GM12874 (cell line): ENCODE measurements at regions not wholly inside any gene's neighbourhood (a gene's known extent, or its start where the extent isn't known, plus 50 kb on each side); places are given as distances from the start of the nearest gene placed in this dataset.

ENCODE experiments used
- CTCF ChIP-seq: IDR thresholded peaks from 2 replicates; pipeline ENCODE4 v1.5.1; 2011; ENCODE audit warnings: low read depth, mild to moderate bottlenecking, control low read depth, low read length, moderate library complexity; ENCODE audit not compliant: insufficient read depth

- TF ChIP-seq CTCF: no peak
These were observed 163.4 kb downstream of the GAS1 start for GRCh38 chr9:86783884-86784283.

DNA sequence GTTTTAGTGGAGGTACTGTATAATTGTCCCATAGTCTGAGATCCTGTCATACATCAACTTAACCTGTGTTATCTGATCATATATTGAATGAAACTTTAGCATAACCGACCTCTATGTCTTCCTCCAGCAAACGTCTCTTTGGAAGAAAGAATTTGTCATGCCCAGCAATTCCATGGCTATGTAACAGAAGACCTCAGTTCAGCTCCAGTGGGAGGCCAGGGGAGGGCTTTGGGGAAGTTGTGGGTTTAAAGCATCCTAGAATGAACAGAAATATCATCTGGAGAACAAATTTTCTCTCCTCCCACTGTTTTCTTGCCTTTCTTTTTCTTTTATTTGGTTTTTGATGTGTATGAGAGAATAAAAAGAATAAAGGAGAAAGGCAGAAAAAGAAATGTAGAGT is 164.5 kb downstream of the GAS1 start:
- TF ChIP-seq CTCF: no peak

- no peak for TF ChIP-seq CTCF
These were observed 168.5 kb downstream of the GAS1 start for GRCh38 chr9:86778761-86779160.

GRCh38 chr9:86775718-86776117 is 171.6 kb downstream of the GAS1 start:
- no peak for TF ChIP-seq CTCF

- no peak for TF ChIP-seq CTCF
These were observed 173.2 kb downstream of the GAS1 start for GRCh38 chr9:86774116-86774515.

- no peak for TF ChIP-seq CTCF
These were observed 173.8 kb downstream of the GAS1 start for GRCh38 chr9:86773422-86773945.

DNA sequence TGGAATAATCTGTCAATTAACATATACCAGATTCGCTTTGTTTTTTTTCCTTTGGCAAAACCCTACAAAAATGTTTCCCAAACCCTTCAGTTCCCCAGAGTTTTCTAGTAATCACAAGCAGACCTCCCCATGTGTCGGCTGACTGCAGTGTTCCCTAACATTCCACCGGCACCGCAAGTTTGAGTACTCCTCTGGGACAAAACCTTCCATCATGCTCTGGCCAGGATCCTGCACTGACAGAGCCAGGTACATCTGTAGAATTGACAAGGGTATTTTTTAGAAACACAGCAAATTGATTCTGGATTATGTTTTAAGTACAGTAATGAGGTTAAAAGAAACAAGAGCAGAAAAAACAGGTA is 174.7 kb downstream of the GAS1 start:
- no peak for TF ChIP-seq CTCF
